GM23248 (cell line): ENCODE measurements at regions not wholly inside any gene's neighbourhood (a gene's known extent, or its start where the extent isn't known, plus 50 kb on each side); places are given as distances from the start of the nearest gene placed in this dataset.

Experiments
- EZH2 ChIP-seq: fragments of 200-600 bp; sonication (generic); IDR thresholded peaks from 2 replicates; pipeline ENCODE4 v1.6.1; 2018; ENCODE audit warnings: antibody characterized with exemption, mild to moderate bottlenecking; ENCODE audit not compliant: insufficient read depth, poor library complexity, severe bottlenecking
- EZH2phosphoT487 ChIP-seq: fragments of 200-600 bp; sonication (generic); IDR thresholded peaks from 2 replicates; pipeline ENCODE4 v1.6.1; 2018; ENCODE audit warnings: antibody characterized with exemption, moderate library complexity, mild to moderate bottlenecking, low read depth; ENCODE audit not compliant: insufficient read depth

DNA sequence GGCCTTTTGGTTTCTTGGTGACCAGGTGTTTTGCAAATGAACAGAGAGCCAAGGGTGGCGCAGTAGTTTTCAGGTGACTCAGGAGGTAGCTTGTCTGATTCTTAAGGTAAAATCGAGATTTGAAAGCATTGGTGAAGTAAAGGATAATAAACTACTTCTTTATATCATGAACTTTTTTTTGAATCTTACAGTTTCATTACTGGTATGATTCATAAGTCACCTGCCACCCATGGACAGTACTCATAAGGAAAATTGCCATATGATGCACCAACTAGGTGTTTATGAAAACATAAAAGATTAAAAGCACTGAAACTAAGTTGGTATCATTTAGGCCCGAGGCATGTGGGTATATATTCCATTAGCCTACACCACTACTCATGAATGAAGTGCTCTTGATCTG lies 84.1 kb upstream of the MGAT5 start:
- TF ChIP-seq EZH2phosphoT487 (no peak), EZH2 (no peak)
